Esophagus muscularis mucosa (tissue), 4 donors: ENCODE measurements at regions not wholly inside any gene's neighbourhood (a gene's known extent, or its start where the extent isn't known, plus 50 kb on each side); places are given as distances from the start of the nearest gene placed in this dataset.

Experiments
- EP300 ChIP-seq: sonication (generic); formaldehyde crosslinking; IDR thresholded peaks from one replicate; pipeline ENCODE4 v1.6.1; 2017; ENCODE audit warnings: antibody characterized with exemption
- POLR2A ChIP-seq: fragments of 450-650 bp; IDR thresholded peaks from one replicate; pipeline ENCODE4 v1.6.1; 2017; ENCODE audit warnings: antibody characterized with exemption, moderate library complexity, mild to moderate bottlenecking, low read depth
- POLR2AphosphoS5 ChIP-seq, 2 donors: sonication (generic); formaldehyde crosslinking; IDR thresholded peaks; one replicate each; pipeline ENCODE4 v1.6.1; 2017; ENCODE audit warnings: antibody characterized with exemption in 2 of 2
- TF ChIP-seq, protein P1 (sequence below), 3 experiments: fragments of 200-600 bp in 2 of 3; fragments of 450-650 bp in 1 of 3; sonication (generic) in 2 of 3; IDR thresholded peaks; one replicate each; pipeline ENCODE4 v1.5.1; 2017 to 2019; ENCODE audit warnings: antibody characterized with exemption in 3 of 3, mild to moderate bottlenecking in 2 of 3, moderate library complexity in 1 of 3

DNA sequence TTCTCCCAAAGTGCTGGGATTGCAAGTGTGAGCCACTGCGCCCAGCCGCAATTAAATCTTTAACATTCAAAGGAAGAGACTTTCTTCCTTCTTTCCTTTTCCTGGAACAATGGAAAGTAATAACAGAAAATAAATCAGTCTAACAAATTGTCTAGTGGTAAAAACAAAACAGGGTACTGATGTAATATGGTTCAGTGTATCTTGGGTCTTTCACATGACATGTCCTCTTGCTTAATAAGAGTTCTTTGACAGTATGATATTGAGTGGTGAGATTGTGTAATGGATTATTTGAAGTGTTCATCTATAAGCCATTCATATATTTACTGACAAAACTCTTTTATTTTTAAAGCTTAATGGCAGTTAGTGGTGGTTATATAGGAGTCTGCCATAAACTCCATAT lies 256.6 kb downstream of the SPRY1 start:
- TF ChIP-seq, protein P1, sequence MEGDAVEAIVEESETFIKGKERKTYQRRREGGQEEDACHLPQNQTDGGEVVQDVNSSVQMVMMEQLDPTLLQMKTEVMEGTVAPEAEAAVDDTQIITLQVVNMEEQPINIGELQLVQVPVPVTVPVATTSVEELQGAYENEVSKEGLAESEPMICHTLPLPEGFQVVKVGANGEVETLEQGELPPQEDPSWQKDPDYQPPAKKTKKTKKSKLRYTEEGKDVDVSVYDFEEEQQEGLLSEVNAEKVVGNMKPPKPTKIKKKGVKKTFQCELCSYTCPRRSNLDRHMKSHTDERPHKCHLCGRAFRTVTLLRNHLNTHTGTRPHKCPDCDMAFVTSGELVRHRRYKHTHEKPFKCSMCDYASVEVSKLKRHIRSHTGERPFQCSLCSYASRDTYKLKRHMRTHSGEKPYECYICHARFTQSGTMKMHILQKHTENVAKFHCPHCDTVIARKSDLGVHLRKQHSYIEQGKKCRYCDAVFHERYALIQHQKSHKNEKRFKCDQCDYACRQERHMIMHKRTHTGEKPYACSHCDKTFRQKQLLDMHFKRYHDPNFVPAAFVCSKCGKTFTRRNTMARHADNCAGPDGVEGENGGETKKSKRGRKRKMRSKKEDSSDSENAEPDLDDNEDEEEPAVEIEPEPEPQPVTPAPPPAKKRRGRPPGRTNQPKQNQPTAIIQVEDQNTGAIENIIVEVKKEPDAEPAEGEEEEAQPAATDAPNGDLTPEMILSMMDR (IDR thresholded peaks at IDR 0.05) = no peak
- TF ChIP-seq POLR2A (no peak), POLR2AphosphoS5 (IDR thresholded peaks at IDR 0.05) (no peak), EP300 (no peak)
